ENCODE measurements at regions not wholly inside any gene's neighbourhood (a gene's known extent, or its start where the extent isn't known, plus 50 kb on each side); places are given as distances from the start of the nearest gene placed in this dataset.

DNA sequence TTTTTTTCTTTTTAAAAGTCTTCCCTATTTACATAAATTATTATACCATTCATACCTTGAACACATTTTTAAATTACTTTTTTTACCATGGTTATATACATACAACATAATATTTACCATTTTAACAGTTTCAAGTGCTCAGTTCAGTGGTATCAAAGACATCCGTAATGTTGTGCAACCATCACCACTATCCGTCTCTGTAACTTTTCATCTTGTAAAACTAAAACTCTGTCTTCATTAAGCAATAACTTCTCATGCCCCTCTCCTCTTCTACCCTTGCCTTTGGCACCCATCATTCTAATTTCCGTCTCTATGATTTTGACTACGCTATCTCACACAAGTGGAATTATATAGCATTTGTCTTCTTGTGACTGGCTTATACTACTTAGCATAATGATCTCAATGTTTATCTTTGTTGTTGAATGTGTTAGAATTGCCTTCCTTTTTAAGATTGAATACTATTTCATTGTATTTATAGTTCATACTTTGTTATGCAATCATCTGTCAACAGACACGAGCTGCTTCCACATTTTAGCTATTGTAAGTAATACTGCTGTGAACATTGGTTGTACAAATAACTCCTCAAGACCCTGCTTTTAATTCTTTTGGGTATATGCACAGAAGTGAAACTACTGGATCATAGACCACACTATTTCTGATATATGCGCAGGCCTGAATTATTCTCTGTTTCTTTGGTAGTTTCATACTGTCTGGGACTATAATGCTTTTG is 689.5 kb upstream of the NCAM2 start:
- DNase-seq, result no peak

DNA sequence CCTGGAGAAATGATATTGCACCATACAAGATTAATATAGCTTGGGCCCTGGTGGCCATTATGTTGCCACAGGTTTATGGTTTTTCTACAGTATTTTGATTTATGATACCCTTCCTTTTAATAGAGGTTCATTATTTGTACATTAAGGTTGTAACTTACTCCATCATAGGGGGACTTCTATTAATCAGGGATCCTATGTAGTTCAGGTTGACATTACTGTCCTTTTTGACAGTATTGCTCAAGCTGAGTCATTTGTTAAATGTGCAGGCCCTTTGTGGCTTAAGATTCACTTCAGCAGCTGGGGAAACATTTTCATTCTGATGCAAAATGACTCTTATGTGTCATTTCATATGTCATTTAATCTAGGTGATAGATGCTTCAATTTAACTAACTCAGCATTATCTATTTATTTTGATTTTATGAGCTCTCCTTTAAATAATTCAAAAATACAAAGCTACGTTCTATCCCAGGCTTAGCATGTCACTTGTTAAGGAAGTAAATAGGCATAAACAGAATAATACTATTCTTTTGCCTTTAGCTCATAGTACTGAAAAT is 686.9 kb upstream of the NCAM2 start:
- DNase-seq, result no peak

DNA sequence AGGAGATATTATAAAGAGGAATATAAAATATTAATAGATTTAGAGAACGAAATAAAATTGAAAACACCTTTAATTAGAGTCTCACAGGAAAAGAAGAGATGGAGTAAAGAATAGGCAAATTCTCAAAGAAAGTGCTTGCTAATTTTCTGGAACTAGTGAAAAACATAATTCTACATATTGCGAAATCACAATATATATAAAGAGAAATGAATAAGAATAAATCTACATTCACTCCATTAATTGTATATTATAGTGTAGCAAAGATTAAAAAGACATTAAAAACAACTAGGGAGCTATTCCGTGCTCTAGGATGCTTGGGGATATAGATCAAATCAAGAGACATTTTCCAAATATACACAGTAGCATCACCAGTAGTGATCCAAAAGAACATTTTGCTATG is 685.2 kb upstream of the NCAM2 start:
- DNase-seq, result no peak

DNA sequence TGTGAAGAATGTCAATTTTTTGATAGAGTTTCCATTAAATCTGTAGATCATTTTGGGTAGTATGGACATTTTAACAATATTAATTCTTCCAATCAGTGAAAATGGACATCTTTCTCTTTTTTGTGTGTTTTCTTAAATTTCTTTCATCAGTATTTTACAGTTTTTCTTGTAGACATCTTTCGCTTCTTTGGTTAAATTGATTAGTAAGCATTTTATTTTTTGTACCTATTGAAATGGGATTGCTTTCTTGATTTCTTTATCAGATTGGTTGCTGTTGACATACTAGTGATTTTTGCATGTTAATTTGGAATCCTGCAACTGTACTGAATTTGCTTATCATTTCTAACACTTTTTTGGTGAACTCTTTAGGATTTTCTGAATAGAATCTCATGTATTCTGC is 683.2 kb upstream of the NCAM2 start:
- DNase-seq, result no peak

DNA sequence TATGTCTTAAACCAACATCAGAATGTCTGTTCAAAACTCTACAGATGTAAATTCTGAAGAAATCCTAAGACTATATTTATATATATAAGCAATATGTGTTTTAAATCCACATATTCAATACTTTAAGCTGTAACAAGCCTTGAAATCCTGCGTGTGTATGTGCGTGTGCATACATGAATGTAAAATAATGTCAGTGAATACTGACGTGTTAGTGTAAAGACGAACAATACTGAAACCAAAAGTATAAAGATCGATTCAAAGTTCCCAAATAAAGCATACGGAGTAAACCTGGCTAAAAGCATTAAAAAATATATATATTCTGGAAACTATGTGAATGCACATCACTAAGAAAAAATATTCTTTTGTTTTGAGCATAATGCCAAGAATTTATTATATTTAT is 668.6 kb upstream of the NCAM2 start:
- DNase-seq, result no peak

DNA sequence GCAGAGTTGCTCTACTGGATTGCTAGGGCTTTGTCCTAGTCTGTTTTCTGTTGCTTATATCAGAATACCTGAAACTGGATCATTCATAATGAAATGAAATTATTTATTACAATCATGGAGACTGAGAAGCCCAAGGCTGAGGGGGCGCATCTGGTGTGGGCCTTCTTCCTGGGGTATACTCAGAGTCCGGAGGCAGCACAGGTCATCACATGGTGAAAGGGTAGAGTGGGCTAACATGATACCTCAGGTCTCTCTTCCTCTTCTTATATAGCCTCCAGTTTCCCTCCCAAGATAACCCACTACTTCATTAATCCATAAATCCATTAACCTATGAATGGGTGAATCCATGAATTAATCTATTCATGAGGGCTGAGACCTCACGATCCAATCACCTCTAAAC is 667.6 kb upstream of the NCAM2 start:
- no peak for DNase-seq

DNA sequence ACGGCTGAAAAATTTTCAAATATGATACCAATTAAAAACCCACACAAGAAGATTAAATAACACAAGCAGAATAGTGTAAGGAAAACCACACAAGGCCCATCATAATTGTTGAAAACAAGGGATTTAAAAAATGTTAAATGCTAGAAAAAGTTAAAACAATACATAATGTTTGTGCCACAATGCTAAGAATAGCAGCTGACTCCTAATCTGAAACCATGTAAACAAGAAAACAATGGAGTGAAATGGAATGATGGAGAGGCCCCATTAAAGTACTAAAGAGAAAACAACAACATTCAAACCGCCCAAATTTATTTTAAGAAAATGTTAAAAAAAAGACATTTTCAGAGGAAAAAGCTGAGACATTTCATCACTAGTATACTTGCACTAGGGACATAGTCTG is 663.6 kb upstream of the NCAM2 start:
- no peak for DNase-seq

DNA sequence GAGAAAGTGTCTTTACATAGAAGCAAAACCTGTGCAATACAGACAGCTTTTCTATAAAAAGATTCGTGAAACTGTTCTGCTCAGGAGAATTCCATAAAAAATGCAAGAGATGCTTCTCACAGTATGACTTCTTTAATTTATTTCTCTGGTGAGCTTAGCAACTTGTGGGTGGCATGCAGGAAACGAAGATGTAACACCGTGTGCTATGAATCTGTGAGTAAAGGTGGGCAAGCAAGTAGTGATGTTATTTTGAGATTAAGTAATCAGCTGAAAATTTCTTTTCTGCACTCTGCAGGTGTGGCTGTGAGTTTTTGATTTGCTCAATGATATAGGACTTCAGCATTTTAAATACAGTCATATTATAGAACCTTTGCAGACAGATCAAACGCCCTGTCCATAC is 656.8 kb upstream of the NCAM2 start:
- DNase-seq, result no peak

DNA sequence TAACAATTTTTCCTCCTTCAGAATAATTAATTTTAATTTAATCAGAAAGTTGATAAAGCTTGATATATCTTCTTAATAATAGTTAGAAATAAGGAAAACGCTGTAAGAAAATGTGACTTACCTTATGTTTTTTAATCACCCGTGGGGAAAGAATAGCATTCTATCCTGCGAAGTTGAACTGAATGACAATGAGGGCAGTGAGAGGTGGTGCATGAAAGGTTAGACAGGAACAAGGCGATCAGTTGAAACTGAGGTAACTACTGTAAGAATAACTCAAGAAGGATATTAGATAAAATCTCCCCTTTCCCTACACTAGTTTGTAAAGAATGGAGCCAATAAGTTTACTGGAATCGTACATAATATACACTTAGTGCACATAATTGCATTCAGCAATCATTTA is 655.0 kb upstream of the NCAM2 start:
- no peak for DNase-seq

DNA sequence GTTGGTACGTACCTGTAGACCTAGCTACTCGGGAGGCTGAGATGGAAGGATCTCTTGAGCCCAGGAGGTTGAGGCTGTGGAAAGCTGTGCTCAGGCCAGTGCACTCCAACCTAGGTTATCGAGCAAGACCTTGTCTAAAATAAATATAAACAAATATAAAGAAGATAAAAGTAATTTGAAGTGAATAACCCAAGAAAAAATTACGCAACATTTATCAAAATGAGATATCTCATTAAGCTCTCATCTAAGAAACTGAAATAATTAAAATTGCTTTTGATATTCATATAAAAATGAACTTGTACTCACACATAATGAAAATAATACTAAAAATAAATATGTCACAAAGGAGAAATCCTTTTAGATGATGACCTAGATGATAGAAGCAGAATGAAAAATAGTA is 647.1 kb upstream of the NCAM2 start:
- no peak for DNase-seq

DNA sequence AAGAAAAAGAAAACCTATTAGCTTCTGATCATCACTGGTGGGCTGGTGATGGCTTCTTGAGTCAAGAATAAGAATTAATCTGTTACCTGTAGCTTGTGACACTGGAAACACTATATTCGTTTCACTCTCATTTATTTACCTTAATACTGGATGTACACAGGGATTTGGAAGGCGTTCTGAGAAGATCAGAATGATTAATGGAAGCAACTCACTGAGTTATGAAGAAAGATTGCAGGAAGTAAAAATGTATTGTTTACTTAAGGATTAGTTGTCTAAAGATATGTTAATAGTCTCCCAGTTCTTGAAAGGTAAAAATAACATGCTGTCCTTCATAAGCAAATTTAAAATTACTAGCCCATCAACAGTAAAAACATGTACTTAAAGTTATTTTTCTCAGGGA is 644.9 kb upstream of the NCAM2 start:
- DNase-seq, result no peak

DNA sequence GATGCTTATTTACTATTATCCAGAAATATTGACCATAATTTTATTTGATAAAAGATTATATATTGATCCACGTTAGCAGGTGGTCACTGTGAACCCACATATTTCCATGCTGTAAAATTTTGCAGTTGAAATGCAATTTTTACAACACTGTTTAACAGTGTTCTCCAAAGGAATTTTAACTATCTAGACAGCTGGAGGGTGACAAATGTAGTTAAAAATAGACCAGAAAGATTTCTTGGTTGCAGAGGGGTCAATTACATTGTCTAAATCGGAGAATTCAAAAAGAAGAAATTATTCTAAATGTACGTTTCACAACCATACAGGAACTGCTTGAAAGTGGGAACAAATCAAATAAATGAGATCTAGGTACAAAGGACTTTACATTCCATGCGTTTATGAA is 625.2 kb upstream of the NCAM2 start:
- DNase-seq, result no peak

DNA sequence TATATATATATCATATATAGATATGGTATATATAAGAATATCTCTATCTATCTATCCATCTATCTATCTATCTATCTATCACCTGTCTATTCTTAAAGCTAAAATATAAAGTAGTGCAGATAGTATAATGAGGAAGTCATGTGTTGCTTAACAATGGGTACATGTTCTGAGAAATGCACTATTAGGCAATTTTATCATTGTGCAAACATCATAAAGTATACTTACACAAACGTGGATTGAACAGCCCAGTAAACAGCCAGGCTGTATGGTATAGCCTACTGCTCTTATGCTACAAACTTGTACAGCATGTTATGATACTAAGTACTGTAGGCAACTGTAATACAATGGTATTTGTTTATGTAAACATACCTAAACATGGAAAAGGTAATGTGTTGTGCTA is 621.0 kb upstream of the NCAM2 start:
- DNase-seq, result no peak

DNA sequence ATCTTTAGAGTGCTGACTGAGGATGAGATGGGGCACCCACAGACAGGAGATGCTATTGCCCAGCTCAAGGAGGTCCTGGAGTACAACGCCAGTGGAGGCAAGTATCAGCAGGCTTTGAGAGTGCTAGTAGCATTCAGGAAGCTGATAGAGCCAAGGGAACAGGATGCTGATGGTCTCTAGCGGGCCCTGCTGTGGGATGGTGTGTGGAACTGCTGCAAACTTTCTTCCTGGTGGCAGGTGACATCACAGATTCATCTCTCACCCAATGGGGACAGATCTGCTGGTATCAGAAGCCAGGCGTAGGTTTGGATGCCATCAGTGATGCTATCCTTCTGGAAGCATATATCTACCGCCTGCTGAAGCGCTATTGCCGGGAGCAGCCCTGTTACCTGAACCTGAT is 609.8 kb upstream of the NCAM2 start:
- DNase-seq, result no peak

DNA sequence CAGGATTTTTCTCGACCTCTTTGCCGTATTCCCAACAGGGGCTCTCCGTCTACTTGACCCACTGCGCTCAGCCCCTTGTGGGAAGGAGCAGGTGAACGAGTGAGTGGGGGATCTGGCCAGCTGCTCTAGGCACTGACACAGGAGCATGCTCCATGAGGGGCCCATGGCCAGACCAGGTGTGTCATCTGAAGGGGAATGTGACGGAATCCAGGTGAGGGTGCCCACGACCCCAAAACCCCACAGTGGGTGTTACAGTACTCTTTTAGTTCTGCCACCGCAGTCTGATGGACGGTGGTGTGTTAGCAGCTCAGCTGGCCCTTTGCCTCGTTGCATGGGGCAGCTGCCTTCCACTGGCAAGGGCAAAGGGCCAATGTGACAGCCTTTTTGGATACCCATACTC is 601.4 kb upstream of the NCAM2 start:
- DNase-seq, result no peak

DNA sequence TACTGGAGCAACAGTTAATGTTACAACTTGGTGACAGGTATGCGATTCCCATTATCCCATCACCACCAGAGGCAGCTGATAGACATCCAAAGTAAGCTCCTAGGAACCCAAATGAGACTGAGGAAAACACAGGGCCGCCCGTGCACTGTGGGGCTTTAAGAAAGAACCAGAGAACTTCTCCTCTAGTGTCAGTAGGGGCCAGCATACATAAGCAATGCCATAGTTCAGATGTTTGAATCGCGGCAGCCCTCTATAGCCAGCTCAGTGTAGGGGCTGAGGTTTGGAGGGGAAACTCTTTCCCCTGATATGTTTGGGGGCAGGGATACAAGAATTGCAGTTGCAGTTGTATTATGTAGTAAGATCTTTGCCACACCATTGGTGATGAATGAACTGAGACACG is 593.3 kb upstream of the NCAM2 start:
- DNase-seq, result no peak

DNA sequence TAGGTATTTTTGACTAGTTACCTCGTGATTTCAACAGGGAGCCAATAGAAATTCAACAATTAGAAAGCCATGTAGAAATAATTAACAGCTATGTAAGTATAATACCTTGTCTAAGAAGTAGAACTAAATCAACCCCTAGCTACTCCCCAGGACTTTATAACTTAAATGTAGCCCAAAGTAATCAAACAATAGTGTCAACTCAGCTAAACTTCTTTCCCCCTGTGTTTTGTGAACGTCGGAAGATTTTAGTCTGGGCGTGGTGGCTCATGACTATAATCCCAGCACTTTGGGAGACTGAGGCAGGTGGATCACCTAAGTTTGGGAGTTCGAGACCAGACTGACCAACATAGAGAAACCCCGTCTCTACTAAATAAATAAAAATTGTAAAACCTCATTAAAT is 579.9 kb upstream of the NCAM2 start:
- DNase-seq, result no peak

DNA sequence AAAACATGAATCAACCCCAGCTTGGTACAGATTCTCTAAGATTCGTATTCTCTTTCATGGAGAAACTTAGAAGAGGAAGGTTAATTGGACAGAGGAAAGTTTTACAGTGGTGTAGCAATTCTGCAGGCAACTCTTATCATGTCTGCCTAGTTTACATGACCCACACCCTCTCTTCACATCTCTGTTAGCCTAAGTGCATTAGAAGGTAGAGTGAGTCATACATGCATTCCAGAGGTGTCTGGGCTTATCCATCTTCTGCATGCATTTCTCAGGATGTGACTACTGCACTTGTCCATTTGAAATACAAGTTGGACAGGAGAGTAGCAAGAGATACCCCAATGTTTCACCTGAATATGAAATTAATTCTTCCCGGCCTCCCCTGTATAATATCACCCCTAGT is 578.4 kb upstream of the NCAM2 start:
- DNase-seq, result no peak

DNA sequence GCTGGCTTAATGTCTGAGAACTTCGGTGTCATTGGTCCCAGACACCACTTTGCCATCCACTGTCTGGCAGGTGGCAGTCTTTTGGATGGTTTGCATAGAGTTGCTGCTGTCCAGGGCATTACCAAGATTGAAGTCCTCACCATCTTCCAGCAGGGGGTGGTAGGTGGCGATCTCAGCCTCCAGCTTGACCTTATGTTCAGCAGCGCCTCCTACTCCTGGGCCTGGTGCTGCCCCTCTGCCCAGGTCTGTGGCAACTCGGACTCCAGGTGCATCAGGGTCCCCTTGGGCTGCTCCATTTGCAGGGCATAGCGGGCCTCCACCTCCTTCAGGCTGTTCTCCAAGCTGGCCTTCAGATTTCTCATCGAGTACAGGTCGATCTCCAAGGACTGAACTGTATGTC is 573.3 kb upstream of the NCAM2 start:
- DNase-seq, result no peak

DNA sequence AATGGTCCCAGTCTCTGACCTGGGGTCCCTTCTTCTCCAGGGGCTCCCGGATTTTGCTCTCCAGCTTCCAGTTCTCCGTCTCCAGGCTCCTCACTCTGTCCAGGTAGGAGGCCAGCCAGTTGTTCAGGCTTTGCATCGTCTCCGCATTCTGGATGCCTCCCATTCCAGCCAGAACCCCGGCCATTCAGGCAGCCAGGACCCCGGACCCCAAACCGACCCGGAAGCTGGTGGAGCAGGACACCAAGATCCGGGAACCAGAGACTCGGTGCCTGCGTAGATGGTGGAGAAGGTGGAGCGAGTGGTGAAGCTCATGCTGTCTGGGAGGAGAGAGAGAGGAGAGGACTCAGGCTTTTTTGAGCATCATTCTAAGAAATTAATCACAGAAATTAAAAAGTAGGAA is 572.4 kb upstream of the NCAM2 start:
- no peak for DNase-seq

DNA sequence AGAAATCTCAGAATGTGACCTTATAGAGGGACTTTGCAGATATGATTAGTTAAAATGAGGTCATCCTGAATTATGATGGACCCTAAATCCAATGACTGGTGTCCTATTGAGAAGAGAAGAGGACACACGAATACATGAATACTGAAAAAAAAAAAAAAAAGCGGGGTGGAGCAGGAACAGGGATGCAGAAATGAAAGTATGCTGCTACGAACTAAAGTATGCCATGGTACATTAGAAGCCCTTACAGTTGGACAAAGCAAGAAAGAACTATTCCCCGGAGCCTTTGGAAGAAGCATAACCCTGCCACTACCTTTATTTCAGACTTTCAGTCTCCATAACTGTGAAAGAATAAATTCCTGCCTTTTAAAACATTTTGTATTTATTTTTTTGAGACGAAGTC is 557.9 kb upstream of the NCAM2 start:
- DNase-seq, result no peak

DNA sequence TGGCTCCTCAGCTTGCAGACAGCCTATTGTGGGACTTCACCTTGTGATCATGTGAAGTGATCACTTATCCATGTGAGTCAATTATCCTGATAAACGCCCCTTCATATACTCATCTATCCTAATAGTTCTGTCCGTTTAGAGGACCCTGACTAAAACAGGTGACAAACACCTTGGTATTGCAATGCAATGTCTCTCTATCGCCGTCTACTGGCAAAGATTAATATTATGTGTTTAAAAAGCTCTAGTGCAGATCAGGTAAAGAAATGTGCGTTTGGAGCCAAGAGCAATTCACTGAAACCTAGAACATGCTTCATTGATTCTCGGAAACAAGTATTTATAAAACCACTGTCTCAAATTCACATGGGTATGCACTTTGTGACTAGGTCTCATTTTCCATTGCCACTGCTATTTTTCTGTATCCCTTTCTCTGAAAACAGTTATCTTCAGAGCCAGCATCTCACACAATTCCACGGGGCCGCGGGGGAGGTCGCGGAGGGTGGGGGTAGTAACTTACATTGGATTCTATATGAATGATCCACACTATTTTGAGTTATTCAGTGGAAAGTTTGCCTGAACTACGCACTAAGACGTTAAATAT is 554.6 kb upstream of the NCAM2 start:
- DNase-seq, result no peak

DNA sequence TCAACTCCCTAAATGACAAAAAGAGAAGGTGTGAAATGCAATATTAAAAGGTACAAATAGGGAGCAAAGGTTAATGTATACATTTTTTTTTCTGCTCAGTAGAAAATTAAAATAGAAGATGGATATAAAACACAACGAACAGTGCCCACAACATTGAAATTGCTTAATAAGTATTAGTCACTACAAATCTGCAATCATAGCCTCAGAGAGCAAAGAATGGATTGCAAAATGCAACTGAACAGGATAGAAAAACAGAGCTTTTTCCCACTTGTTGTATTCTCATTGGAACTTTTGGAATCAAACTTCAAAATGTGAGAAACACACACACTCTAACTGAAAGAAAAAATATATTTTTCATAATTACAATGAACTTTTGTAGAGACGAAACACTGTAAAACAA is 552.2 kb upstream of the NCAM2 start:
- DNase-seq, result no peak

DNA sequence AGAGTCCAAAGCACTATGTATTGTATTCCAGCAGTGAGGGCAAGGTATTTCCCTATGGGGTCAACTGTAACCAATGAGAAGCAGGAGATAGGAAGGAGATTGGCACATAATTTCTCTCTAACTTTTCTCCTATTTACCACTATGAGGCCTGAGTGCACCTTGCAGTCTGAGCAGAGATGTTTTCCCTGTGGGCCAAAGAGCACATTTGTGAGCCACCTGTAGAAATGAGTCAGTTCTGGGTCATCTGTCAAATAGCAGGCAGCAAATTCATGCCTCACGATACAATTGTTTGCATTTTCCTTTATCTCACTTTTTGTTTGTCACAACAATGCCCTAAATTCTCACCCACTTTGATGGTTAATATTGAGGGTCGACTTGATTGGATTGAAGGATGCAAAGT is 547.2 kb upstream of the NCAM2 start:
- no peak for DNase-seq

DNA sequence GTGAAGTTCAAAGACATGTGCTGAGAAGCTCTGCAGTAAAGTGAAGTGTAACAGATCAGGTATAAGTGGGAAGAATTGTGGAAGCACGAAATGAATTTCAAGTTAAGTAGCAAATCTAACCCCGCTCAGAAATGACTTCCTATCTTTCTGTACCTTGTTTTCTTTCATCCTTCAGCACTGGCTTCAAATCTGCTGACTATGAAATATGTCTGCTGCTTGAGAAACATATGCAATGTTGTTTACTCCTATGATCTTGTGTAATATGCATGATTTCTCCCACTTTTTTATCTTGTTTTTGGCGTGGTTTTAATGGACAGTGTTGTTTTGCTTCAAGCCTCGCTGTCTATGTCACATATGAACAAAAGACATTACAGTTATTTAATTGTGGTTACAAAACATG is 545.3 kb upstream of the NCAM2 start:
- no peak for DNase-seq
